PC-3 (cell line): ENCODE measurements at regions not wholly inside any gene's neighbourhood (a gene's known extent, or its start where the extent isn't known, plus 50 kb on each side); places are given as distances from the start of the nearest gene placed in this dataset.

Experiments used
- ATAC-seq: fragments of 200-7000 bp; cut with Tn5 transposase; 2 replicates; pipeline ENCODE4 v1.9.1; 2020; ENCODE audit warnings: mild to moderate bottlenecking, moderate library complexity
- BruUV-seq: library from RNA; stranded (reverse); fragments of 400-500 nt; replicated peaks from 2 replicates; lab custom pipeline; 2021; lab: Mats Ljungman, UMichigan
- CTCF ChIA-PET: fragments of 300-600 bp; sonication (Branson Sonifier 250); formaldehyde crosslinking; loops from one replicate; lab custom pipeline; 2022; ENCODE audit warnings: antibody characterized with exemption; lab: Charles Lee
- POLR2A ChIA-PET: fragments of 300-600 bp; sonication (Branson Sonifier 250); formaldehyde crosslinking; loops from one replicate; lab custom pipeline; 2022; ENCODE audit warnings: antibody characterized with exemption; ENCODE audit not compliant: unreplicated experiment; lab: Charles Lee
- DNase-seq: peaks from one replicate; pipeline ENCODE4 v3.0.0-alpha.2; 2015
- H2AFZ ChIP-seq: fragments of 300-600 bp; sonication (generic); 2 replicates; pipeline ENCODE4 v1.6.0; 2016; ENCODE audit warnings: antibody characterized with exemption, low read length
- H3F3A ChIP-seq: fragments of 300-600 bp; sonication (generic); one replicate; pipeline ENCODE4 v1.6.0; 2017; ENCODE audit warnings: antibody characterized with exemption, low read length, control low read depth, mild to moderate bottlenecking; ENCODE audit not compliant: unreplicated experiment
- H3K27ac ChIP-seq: fragments of 300-600 bp; sonication (generic); 2 replicates; pipeline ENCODE4 v1.5.1; 2016; ENCODE audit warnings: mild to moderate bottlenecking, low read length
- H3K27me3 ChIP-seq: fragments of 300-600 bp; sonication (generic); 2 replicates; pipeline ENCODE4 v1.6.1; 2016; ENCODE audit warnings: low read length, mixed read lengths
- H3K36me3 ChIP-seq: fragments of 300-600 bp; sonication (generic); 2 replicates; pipeline ENCODE4 v1.6.1; 2016; ENCODE audit warnings: low read depth, mixed run types, low read length, mixed read lengths
- H3K4me1 ChIP-seq: fragments of 300-600 bp; sonication (generic); 2 replicates; pipeline ENCODE4 v1.5.1; 2016; ENCODE audit warnings: low read length; ENCODE audit not compliant: insufficient read depth
- H3K4me2 ChIP-seq: fragments of 300-600 bp; sonication (generic); 2 replicates; pipeline ENCODE4 v1.6.0; 2016; ENCODE audit warnings: low read length
- H3K4me3 ChIP-seq: fragments of 300-600 bp; sonication (generic); 2 replicates; pipeline ENCODE4 v1.5.1; 2016; ENCODE audit warnings: mild to moderate bottlenecking, low read length, mixed read lengths
- H3K79me2 ChIP-seq: fragments of 300-600 bp; sonication (generic); 2 replicates; pipeline ENCODE4 v1.6.1; 2017; ENCODE audit warnings: low read length, mixed read lengths
- H3K9ac ChIP-seq: fragments of 300-600 bp; sonication (generic); 2 replicates; pipeline ENCODE4 v1.6.0; 2016; ENCODE audit warnings: mild to moderate bottlenecking, low read length
- H3K9me2 ChIP-seq: fragments of 300-600 bp; sonication (generic); replicated peaks from 2 replicates; pipeline ENCODE4 v1.6.1; 2016; ENCODE audit warnings: mixed run types, low read length, mixed read lengths
- H3K9me3 ChIP-seq: fragments of 300-600 bp; sonication (generic); 2 replicates; pipeline ENCODE4 v1.6.1; 2016; ENCODE audit warnings: low read length, mixed read lengths
- H4K20me1 ChIP-seq: fragments of 300-600 bp; sonication (generic); 2 replicates; pipeline ENCODE4 v1.6.1; 2016; ENCODE audit warnings: low read length, mixed read lengths
- EZH2 ChIP-seq: fragments of 300-600 bp; sonication (generic); IDR thresholded peaks from one replicate; pipeline ENCODE4 v1.6.1; 2017; ENCODE audit warnings: antibody characterized with exemption, mild to moderate bottlenecking, low read length; ENCODE audit not compliant: unreplicated experiment
- EZH2phosphoT487 ChIP-seq: fragments of 300-600 bp; sonication (generic); IDR thresholded peaks from 2 replicates; pipeline ENCODE4 v1.6.1; 2018; ENCODE audit warnings: mild to moderate bottlenecking, antibody characterized with exemption, low read length, borderline replicate concordance
- intact Hi-C: fragments of 100-400 bp; cut with micrococcal nuclease; formaldehyde crosslinking; loops from 2 replicates; pipeline ENCODE4 v1.9.0; 2023
- TF ChIP-seq, protein P1 (sequence below): fragments of 300-600 bp; sonication (generic); conservative IDR thresholded peaks from 2 replicates; pipeline ENCODE4 v1.5.1; 2017; ENCODE audit warnings: antibody characterized with exemption, low read depth, mild to moderate bottlenecking, low read length

DNA sequence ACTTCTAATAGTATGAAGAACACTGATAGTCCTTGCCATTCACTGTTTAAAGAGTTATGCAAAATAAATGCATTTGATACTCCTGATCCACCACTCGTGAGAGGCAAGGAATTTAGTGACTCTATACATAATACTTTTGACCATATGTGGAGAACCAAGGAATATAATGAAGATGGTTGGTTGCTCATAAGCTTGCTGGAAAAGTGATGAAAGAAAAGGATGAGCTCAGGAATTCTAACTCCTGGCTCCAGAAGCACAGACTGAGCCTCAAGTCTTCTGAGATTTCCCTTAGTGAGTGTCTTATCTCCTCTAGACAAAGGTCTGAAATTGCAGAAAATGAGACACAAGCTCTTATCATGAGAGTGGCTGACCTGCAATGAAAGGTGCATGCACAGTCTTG, 57.1 kb upstream of the KRAS start:
- Histone ChIP-seq H3K27me3 (peaks cover 32% of the 10 kb centered on the region), H3K4me3 (no peak overlapping the region), H4K20me1 (no peaks in the 10 kb centered on the region), H2AFZ (no peak overlapping the region), H3K9me2 (no peaks in the 10 kb centered on the region), H3K36me3 (no peaks in the 10 kb centered on the region), H3K27ac (no peak overlapping the region), H3K4me1 (no peaks in the 10 kb centered on the region), H3F3A (no peaks in the 10 kb centered on the region), H3K9ac (no peak overlapping the region), H3K9me3 (no peaks in the 10 kb centered on the region), H3K4me2 (no peak overlapping the region), H3K79me2 (no peaks in the 10 kb centered on the region)
- ATAC-seq (no peak), DNase-seq (no peak)
- intact Hi-C loops: no loop called here
- ChIA-PET POLR2A (no interaction called here), CTCF (no interaction called here)
- no TSS peak for BruUV-seq
- no peak for TF ChIP-seq EZH2
- TF ChIP-seq, protein P1, sequence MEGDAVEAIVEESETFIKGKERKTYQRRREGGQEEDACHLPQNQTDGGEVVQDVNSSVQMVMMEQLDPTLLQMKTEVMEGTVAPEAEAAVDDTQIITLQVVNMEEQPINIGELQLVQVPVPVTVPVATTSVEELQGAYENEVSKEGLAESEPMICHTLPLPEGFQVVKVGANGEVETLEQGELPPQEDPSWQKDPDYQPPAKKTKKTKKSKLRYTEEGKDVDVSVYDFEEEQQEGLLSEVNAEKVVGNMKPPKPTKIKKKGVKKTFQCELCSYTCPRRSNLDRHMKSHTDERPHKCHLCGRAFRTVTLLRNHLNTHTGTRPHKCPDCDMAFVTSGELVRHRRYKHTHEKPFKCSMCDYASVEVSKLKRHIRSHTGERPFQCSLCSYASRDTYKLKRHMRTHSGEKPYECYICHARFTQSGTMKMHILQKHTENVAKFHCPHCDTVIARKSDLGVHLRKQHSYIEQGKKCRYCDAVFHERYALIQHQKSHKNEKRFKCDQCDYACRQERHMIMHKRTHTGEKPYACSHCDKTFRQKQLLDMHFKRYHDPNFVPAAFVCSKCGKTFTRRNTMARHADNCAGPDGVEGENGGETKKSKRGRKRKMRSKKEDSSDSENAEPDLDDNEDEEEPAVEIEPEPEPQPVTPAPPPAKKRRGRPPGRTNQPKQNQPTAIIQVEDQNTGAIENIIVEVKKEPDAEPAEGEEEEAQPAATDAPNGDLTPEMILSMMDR: no peak
- TF ChIP-seq EZH2phosphoT487: no peak

DNA sequence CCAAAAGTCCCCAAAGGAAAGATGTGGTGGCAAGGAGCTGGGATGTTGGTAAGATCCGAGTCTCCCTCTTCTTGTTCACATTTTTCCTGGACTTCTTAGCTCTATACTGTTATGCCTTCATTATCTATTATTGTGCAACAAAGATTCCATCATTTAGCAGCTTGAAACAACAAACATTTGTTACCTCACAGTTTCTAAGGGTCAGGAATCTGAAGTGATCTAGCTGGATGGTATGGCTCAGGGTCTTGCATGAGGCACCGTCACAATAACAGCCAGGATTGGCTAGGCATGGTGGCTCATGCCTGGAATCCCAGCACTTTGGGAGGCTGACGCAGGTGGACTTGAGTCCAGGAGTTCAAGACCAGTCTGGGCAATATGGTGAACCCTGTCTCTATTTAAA, 51.1 kb upstream of the KRAS start:
- Histone ChIP-seq H3K9me3 (no peaks in the 10 kb centered on the region), H3K79me2 (no peaks in the 10 kb centered on the region), H3K27me3 (peaks cover 62% of the 10 kb centered on the region), H3K36me3 (no peaks in the 10 kb centered on the region), H3K4me2 (no peak overlapping the region), H3F3A (no peaks in the 10 kb centered on the region), H3K27ac (no peak overlapping the region), H3K9me2 (no peaks in the 10 kb centered on the region), H4K20me1 (no peaks in the 10 kb centered on the region), H3K4me3 (no peak overlapping the region), H2AFZ (no peak overlapping the region), H3K9ac (no peak overlapping the region), H3K4me1 (no peaks in the 10 kb centered on the region)
- CTCF ChIA-PET: no interaction called here
- no TSS peak for BruUV-seq
- POLR2A ChIA-PET: no interaction called here
- DNase-seq (no peak), ATAC-seq (no peak)
- intact Hi-C loops: no loop called here
- TF ChIP-seq, protein P1: no peak
- no peak for TF ChIP-seq EZH2
- TF ChIP-seq EZH2phosphoT487: no peak
